ENCODE measurements at regions not wholly inside any gene's neighbourhood (a gene's known extent, or its start where the extent isn't known, plus 50 kb on each side); places are given as distances from the start of the nearest gene placed in this dataset.

GRCh38 chr13:103957939-103958338, 891.7 kb upstream of the SLC10A2 start:
- Histone ChIP-seq H3K9ac (ENCODE audit: low read depth, low read length, poor library complexity) (no peak overlapping the region), H3K18ac (ENCODE audit: low read length) (no peak overlapping the region), H3K4ac (ENCODE audit: low read length) (no peak overlapping the region), H3K27ac (replicated peaks; ENCODE audit: low read length) (no peak overlapping the region), H4K8ac (ENCODE audit: low read depth, low read length) (no peak overlapping the region), H4K91ac (ENCODE audit: low read depth, low read length, poor library complexity) (no peak overlapping the region), H3K9me3 (replicated peaks in 1 of 2; ENCODE audit: control insufficient read depth in 2 of 2, insufficient read depth in 1 of 2, low read depth in 1 of 2, low read length in 2 of 2) (no peaks in the 10 kb centered on the region), H3K36me3 (replicated peaks in 1 of 2; ENCODE audit: control insufficient read depth in 2 of 2, insufficient read depth in 2 of 2, low read length in 2 of 2) (no peaks in the 10 kb centered on the region), H2AK5ac (ENCODE audit: low read depth, low read length) (no peak overlapping the region), H2BK120ac (ENCODE audit: low read depth, low read length) (no peak overlapping the region), H2BK12ac (ENCODE audit: low read length) (no peak overlapping the region), H2BK15ac (ENCODE audit: low read length) (no peak overlapping the region), H3K4me1 (ENCODE audit: control insufficient read depth in 2 of 2, insufficient read depth in 1 of 2, low read depth in 1 of 2, low read length in 2 of 2) (peaks cover 0 to 2% of the 10 kb centered on the region in 2 donors), H2AFZ (ENCODE audit: low read length) (no peak overlapping the region), H3K79me1 (ENCODE audit: low read depth, low read length) (no peaks in the 10 kb centered on the region), H3K23ac (ENCODE audit: low read depth, low read length, poor library complexity) (no peak overlapping the region), H2BK5ac (ENCODE audit: low read length) (no peak overlapping the region), H3K14ac (ENCODE audit: low read length) (no peak overlapping the region), H3K27me3 (ENCODE audit: control insufficient read depth in 3 of 3, insufficient read depth in 3 of 3, low read depth in 1 of 3, low read length in 3 of 3) (no peaks in the 10 kb centered on the region), H3K4me2 (ENCODE audit: insufficient read depth, low read length, poor library complexity, severe bottlenecking) (no peak overlapping the region), H3K4me3 (ENCODE audit: low read length in 2 of 2) (no peak overlapping the region)
- no peak for DNase-seq (ENCODE audit: low spot score)

GRCh38 chr13:103953859-103954258, 887.6 kb upstream of the SLC10A2 start:
- Histone ChIP-seq H4K91ac (ENCODE audit: low read depth, low read length, poor library complexity) (no peak overlapping the region), H3K18ac (ENCODE audit: low read length) (no peak overlapping the region), H3K14ac (ENCODE audit: low read length) (no peak overlapping the region), H2BK5ac (ENCODE audit: low read length) (no peak overlapping the region), H3K23ac (ENCODE audit: low read depth, low read length, poor library complexity) (no peak overlapping the region), H3K9ac (ENCODE audit: low read depth, low read length, poor library complexity) (no peak overlapping the region), H3K27ac (replicated peaks; ENCODE audit: low read length) (no peak overlapping the region), H4K8ac (ENCODE audit: low read depth, low read length) (no peak overlapping the region), H2AK5ac (ENCODE audit: low read depth, low read length) (no peak overlapping the region), H3K9me3 (replicated peaks in 1 of 2; ENCODE audit: control insufficient read depth in 2 of 2, insufficient read depth in 1 of 2, low read depth in 1 of 2, low read length in 2 of 2) (no peaks in the 10 kb centered on the region), H3K4me3 (ENCODE audit: low read length in 2 of 2) (no peak overlapping the region), H2BK15ac (ENCODE audit: low read length) (no peak overlapping the region), H3K4me1 (ENCODE audit: control insufficient read depth in 2 of 2, insufficient read depth in 1 of 2, low read depth in 1 of 2, low read length in 2 of 2) (peaks cover 0 to 2% of the 10 kb centered on the region in 2 donors), H3K4me2 (ENCODE audit: insufficient read depth, low read length, poor library complexity, severe bottlenecking) (no peak overlapping the region), H3K27me3 (ENCODE audit: control insufficient read depth in 3 of 3, insufficient read depth in 3 of 3, low read depth in 1 of 3, low read length in 3 of 3) (no peaks in the 10 kb centered on the region), H3K79me1 (ENCODE audit: low read depth, low read length) (no peaks in the 10 kb centered on the region), H3K4ac (ENCODE audit: low read length) (no peak overlapping the region), H2AFZ (ENCODE audit: low read length) (peak overlapping the region; percentile 74), H2BK12ac (ENCODE audit: low read length) (no peak overlapping the region), H2BK120ac (ENCODE audit: low read depth, low read length) (no peak overlapping the region), H3K36me3 (replicated peaks in 1 of 2; ENCODE audit: control insufficient read depth in 2 of 2, insufficient read depth in 2 of 2, low read length in 2 of 2) (no peaks in the 10 kb centered on the region)
- no CpG with 5 or more reads among the region's 6 CpGs for WGBS, 2 donors (ENCODE audit: extremely low coverage in 2 of 2, insufficient read length in 2 of 2, insufficient replicate concordance in 1 of 2)
- no peak for DNase-seq (ENCODE audit: low spot score)

GRCh38 chr13:103952183-103952582, 886.0 kb upstream of the SLC10A2 start:
- no peak overlapping the region for H2BK5ac ChIP-seq (ENCODE audit: low read length)
- DNase-seq (ENCODE audit: low spot score), result no peak
- no peak overlapping the region for H4K8ac ChIP-seq (ENCODE audit: low read depth, low read length)
- no peak overlapping the region for H3K27ac ChIP-seq (replicated peaks; ENCODE audit: low read length)
- H2BK15ac ChIP-seq (ENCODE audit: low read length), result no peak overlapping the region
- no peaks in the 10 kb centered on the region for H3K9me3 ChIP-seq (replicated peaks in 1 of 2; ENCODE audit: control insufficient read depth in 2 of 2, insufficient read depth in 1 of 2, low read depth in 1 of 2, low read length in 2 of 2)
- no peaks in the 10 kb centered on the region for H3K27me3 ChIP-seq (ENCODE audit: control insufficient read depth in 3 of 3, insufficient read depth in 3 of 3, low read depth in 1 of 3, low read length in 3 of 3)
- H3K14ac ChIP-seq (ENCODE audit: low read length), result no peak overlapping the region
- H2BK120ac ChIP-seq (ENCODE audit: low read depth, low read length), result no peak overlapping the region
- no peak overlapping the region for H3K9ac ChIP-seq (ENCODE audit: low read depth, low read length, poor library complexity)
- no peak overlapping the region for H2BK12ac ChIP-seq (ENCODE audit: low read length)
- H3K23ac ChIP-seq (ENCODE audit: low read depth, low read length, poor library complexity), result no peak overlapping the region
- no peak overlapping the region for H3K18ac ChIP-seq (ENCODE audit: low read length)
- no peaks in the 10 kb centered on the region for H3K79me1 ChIP-seq (ENCODE audit: low read depth, low read length)
- H2AK5ac ChIP-seq (ENCODE audit: low read depth, low read length), result no peak overlapping the region
- H3K4me2 ChIP-seq (ENCODE audit: insufficient read depth, low read length, poor library complexity, severe bottlenecking), result no peak overlapping the region
- H3K4me3 ChIP-seq (ENCODE audit: low read length in 2 of 2), result no peak overlapping the region
- no CpG with 5 or more reads among the region's 1 CpG for WGBS, 2 donors (ENCODE audit: extremely low coverage in 2 of 2, insufficient read length in 2 of 2, insufficient replicate concordance in 1 of 2)
- no peak overlapping the region for H2AFZ ChIP-seq (ENCODE audit: low read length)
- no peaks in the 10 kb centered on the region for H3K36me3 ChIP-seq (replicated peaks in 1 of 2; ENCODE audit: control insufficient read depth in 2 of 2, insufficient read depth in 2 of 2, low read length in 2 of 2)
- no peak overlapping the region for H4K91ac ChIP-seq (ENCODE audit: low read depth, low read length, poor library complexity)
- H3K4ac ChIP-seq (ENCODE audit: low read length), result no peak overlapping the region
- H3K4me1 ChIP-seq (ENCODE audit: control insufficient read depth in 2 of 2, insufficient read depth in 1 of 2, low read depth in 1 of 2, low read length in 2 of 2), result peaks cover 0 to 2% of the 10 kb centered on the region in 2 donors

- Histone ChIP-seq H2BK12ac (ENCODE audit: low read length) (no peak overlapping the region), H2BK15ac (ENCODE audit: low read length) (no peak overlapping the region), H4K8ac (ENCODE audit: low read depth, low read length) (no peak overlapping the region), H3K18ac (ENCODE audit: low read length) (no peak overlapping the region), H2BK120ac (ENCODE audit: low read depth, low read length) (no peak overlapping the region), H3K4ac (ENCODE audit: low read length) (no peak overlapping the region), H3K36me3 (replicated peaks in 1 of 2; ENCODE audit: control insufficient read depth in 2 of 2, insufficient read depth in 2 of 2, low read length in 2 of 2) (no peaks in the 10 kb centered on the region), H3K9me3 (replicated peaks in 1 of 2; ENCODE audit: control insufficient read depth in 2 of 2, insufficient read depth in 1 of 2, low read depth in 1 of 2, low read length in 2 of 2) (no peaks in the 10 kb centered on the region), H3K27me3 (ENCODE audit: control insufficient read depth in 3 of 3, insufficient read depth in 3 of 3, low read depth in 1 of 3, low read length in 3 of 3) (no peaks in the 10 kb centered on the region), H3K4me2 (ENCODE audit: insufficient read depth, low read length, poor library complexity, severe bottlenecking) (no peak overlapping the region), H3K27ac (replicated peaks; ENCODE audit: low read length) (no peak overlapping the region), H2AK5ac (ENCODE audit: low read depth, low read length) (no peak overlapping the region), H3K23ac (ENCODE audit: low read depth, low read length, poor library complexity) (no peak overlapping the region), H3K79me1 (ENCODE audit: low read depth, low read length) (no peaks in the 10 kb centered on the region), H3K14ac (ENCODE audit: low read length) (no peak overlapping the region), H3K9ac (ENCODE audit: low read depth, low read length, poor library complexity) (no peak overlapping the region), H4K91ac (ENCODE audit: low read depth, low read length, poor library complexity) (no peak overlapping the region), H3K4me3 (ENCODE audit: low read length in 2 of 2) (no peak overlapping the region), H3K4me1 (ENCODE audit: control insufficient read depth in 2 of 2, insufficient read depth in 1 of 2, low read depth in 1 of 2, low read length in 2 of 2) (no peaks in the 10 kb centered on the region), H2BK5ac (ENCODE audit: low read length) (no peak overlapping the region), H2AFZ (ENCODE audit: low read length) (peak overlapping the region; percentile 1)
- no peak for DNase-seq (ENCODE audit: low spot score)
- WGBS, 2 donors (ENCODE audit: extremely low coverage in 2 of 2, insufficient read length in 2 of 2, insufficient replicate concordance in 1 of 2), result no CpG with 5 or more reads among the region's 6 CpGs
Observed at GRCh38 chr13:103948426-103948825, 882.2 kb upstream of the SLC10A2 start.

Data from neuronal stem cell (in vitro differentiated cells).